Endodermal cell (in vitro differentiated cells): ENCODE measurements at regions not wholly inside any gene's neighbourhood (a gene's known extent, or its start where the extent isn't known, plus 50 kb on each side); places are given as distances from the start of the nearest gene placed in this dataset.

Experiments
- DNase-seq: peaks from one replicate; pipeline ENCODE4 v3.0.0-alpha.2; 2017
- H3K27ac ChIP-seq: 2 replicates; pipeline ENCODE4 v1.5.1; 2013; ENCODE audit warnings: mild to moderate bottlenecking, low read depth, low read length, moderate library complexity
- H3K27me3 ChIP-seq: 2 replicates; pipeline ENCODE4 v1.6.1; 2013; ENCODE audit warnings: mild to moderate bottlenecking, low read length, moderate library complexity; ENCODE audit not compliant: insufficient read depth, control insufficient read depth, poor library complexity, severe bottlenecking
- H3K36me3 ChIP-seq: 2 replicates; pipeline ENCODE4 v1.7.0; 2013; ENCODE audit warnings: mild to moderate bottlenecking, low read length, moderate library complexity; ENCODE audit not compliant: control insufficient read depth, insufficient read depth
- H3K4me1 ChIP-seq: one replicate; pipeline ENCODE4 v1.7.0; 2013; ENCODE audit warnings: low read length; ENCODE audit not compliant: control insufficient read depth, insufficient read depth
- H3K4me3 ChIP-seq: 2 replicates; pipeline ENCODE4 v1.5.1; 2013; ENCODE audit warnings: mild to moderate bottlenecking, low read length, moderate library complexity
- H3K9ac ChIP-seq: 2 replicates; pipeline ENCODE4 v1.6.1; 2013; ENCODE audit warnings: mild to moderate bottlenecking, low read length, moderate library complexity; ENCODE audit not compliant: poor library complexity, severe bottlenecking; ENCODE audit errors: extremely low read depth
- H3K9me3 ChIP-seq: 2 replicates; pipeline ENCODE4 v1.6.1; 2013; ENCODE audit warnings: mild to moderate bottlenecking, low read length, moderate library complexity; ENCODE audit not compliant: control insufficient read depth
- H3K27ac Mint-ChIP-seq: 2 replicates; pipeline ENCODE4 v1.8.0; 2020; ENCODE audit warnings: mixed read lengths
- H3K27me3 Mint-ChIP-seq: 2 replicates; pipeline ENCODE4 v1.8.0; 2021; ENCODE audit warnings: mild to moderate bottlenecking, mixed read lengths; ENCODE audit not compliant: insufficient read depth
- H3K36me3 Mint-ChIP-seq: 2 replicates; pipeline ENCODE4 v1.8.0; 2020; ENCODE audit warnings: low read depth, mixed read lengths
- H3K4me1 Mint-ChIP-seq: 2 replicates; pipeline ENCODE4 v1.8.0; 2020; ENCODE audit warnings: mixed read lengths
- H3K4me3 Mint-ChIP-seq: 2 replicates; pipeline ENCODE4 v1.8.0; 2020; ENCODE audit warnings: mild to moderate bottlenecking, moderate library complexity, mixed read lengths
- H3K9me3 Mint-ChIP-seq: 2 replicates; pipeline ENCODE4 v1.8.0; 2020; ENCODE audit warnings: mild to moderate bottlenecking, mixed read lengths
- CTCF ChIP-seq: fragments of 200-600 bp; sonication (generic); conservative IDR thresholded peaks from 2 replicates; pipeline ENCODE4 v1.5.0; 2021; ENCODE audit warnings: antibody characterized with exemption, mild to moderate bottlenecking
- WGBS, 2 experiments: methylation state at CpG; one replicate each; pipeline versions ENCODE4 v1.1.5 to v1.1.7; 2013; ENCODE audit warnings: missing lambda C conversion rate in 2 of 2, mixed read lengths in 1 of 2; ENCODE audit not compliant: insufficient coverage in 1 of 2, insufficient read length in 1 of 2; 5-methylcytosine and 5-hydroxymethylcytosine counted together

GRCh38 chr7:106597014-106597413, 63.9 kb downstream of the CCDC71L start:
- no peak overlapping the region for H3K4me3 Mint-ChIP-seq
- Histone ChIP-seq H3K9me3 (peaks cover 4% of the 10 kb centered on the region), H3K27me3 (no peaks in the 10 kb centered on the region), H3K4me1 (no peaks in the 10 kb centered on the region), H3K9ac (no peak overlapping the region), H3K4me3 (no peak overlapping the region), H3K36me3 (no peaks in the 10 kb centered on the region), H3K27ac (no peak overlapping the region)
- H3K4me1 Mint-ChIP-seq = peaks cover 3% of the 10 kb centered on the region
- no peaks in the 10 kb centered on the region for H3K9me3 Mint-ChIP-seq
- WGBS, 2 experiments = 80 to 91% methylated on average over 1 to 2 of the region's 2 CpGs
- H3K27ac Mint-ChIP-seq = no peak overlapping the region
- no peak for TF ChIP-seq CTCF
- no peak for DNase-seq
- H3K36me3 Mint-ChIP-seq = no peaks in the 10 kb centered on the region
- H3K27me3 Mint-ChIP-seq = peaks cover 5% of the 10 kb centered on the region

GRCh38 chr7:106595922-106596321, 65.0 kb downstream of the CCDC71L start:
- no peak for TF ChIP-seq CTCF
- Histone ChIP-seq H3K9me3 (no peaks in the 10 kb centered on the region), H3K4me1 (no peaks in the 10 kb centered on the region), H3K9ac (no peak overlapping the region), H3K27ac (no peak overlapping the region), H3K4me3 (no peak overlapping the region), H3K27me3 (no peaks in the 10 kb centered on the region), H3K36me3 (no peaks in the 10 kb centered on the region)
- H3K4me1 Mint-ChIP-seq = peaks cover 3% of the 10 kb centered on the region
- no peak overlapping the region for H3K4me3 Mint-ChIP-seq
- no peaks in the 10 kb centered on the region for H3K36me3 Mint-ChIP-seq
- 86% methylated on average over 3 of the region's 3 CpGs; no CpG with 5 or more reads in 1 of the 2 experiments for WGBS, 2 experiments
- peaks cover 5% of the 10 kb centered on the region for H3K27me3 Mint-ChIP-seq
- no peaks in the 10 kb centered on the region for H3K9me3 Mint-ChIP-seq
- H3K27ac Mint-ChIP-seq = no peak overlapping the region
- no peak for DNase-seq

- WGBS, 2 experiments = 100% methylated on average over 2 of the region's 2 CpGs; no CpG with 5 or more reads in 1 of the 2 experiments
- no peaks in the 10 kb centered on the region for H3K36me3 ChIP-seq
- Mint-ChIP-seq H3K27ac (no peak overlapping the region), H3K4me3 (no peak overlapping the region), H3K9me3 (peaks cover 2% of the 10 kb centered on the region), H3K4me1 (peaks cover 9% of the 10 kb centered on the region), H3K27me3 (peaks cover 5% of the 10 kb centered on the region), H3K36me3 (no peaks in the 10 kb centered on the region)
- H3K27me3 ChIP-seq = no peaks in the 10 kb centered on the region
- no peak overlapping the region for H3K27ac ChIP-seq
- H3K4me3 ChIP-seq = no peak overlapping the region
- no peak for DNase-seq
- H3K9ac ChIP-seq = no peak overlapping the region
- peaks cover 6% of the 10 kb centered on the region for H3K4me1 ChIP-seq
- TF ChIP-seq CTCF = no peak
- no peaks in the 10 kb centered on the region for H3K9me3 ChIP-seq
Measured at GRCh38 chr7:106593028-106593417, 67.9 kb downstream of the CCDC71L start.
